ELF-1 (cell line): ENCODE measurements at regions not wholly inside any gene's neighbourhood (a gene's known extent, or its start where the extent isn't known, plus 50 kb on each side); places are given as distances from the start of the nearest gene placed in this dataset.

Experiments
- DNase-seq: peaks from one replicate; pipeline ENCODE4 v3.0.0-alpha.2; 2016; ENCODE audit warnings: low read depth, low spot score

GRCh38 chr18:40832362-40832761 is 1122.7 kb upstream of the PIK3C3 start:
- no peak for DNase-seq

- no peak for DNase-seq
These were observed 1130.7 kb upstream of the PIK3C3 start for GRCh38 chr18:40824291-40824690.

GRCh38 chr18:40821596-40822243 is 1133.3 kb upstream of the PIK3C3 start:
- DNase-seq: peak; percentile 2

- DNase-seq: no peak
These were observed 1142.0 kb upstream of the PIK3C3 start for GRCh38 chr18:40812981-40813515.

- no peak for DNase-seq
These were observed 1144.7 kb upstream of the PIK3C3 start for GRCh38 chr18:40810372-40810771.

- DNase-seq: no peak
These were observed 1165.7 kb upstream of the PIK3C3 start for GRCh38 chr18:40789286-40789685.

- DNase-seq: no peak
These were observed 1172.4 kb upstream of the PIK3C3 start for GRCh38 chr18:40782453-40783130.

GRCh38 chr18:40769786-40770185 is 1185.2 kb upstream of the PIK3C3 start:
- no peak for DNase-seq

GRCh38 chr18:40760251-40760650 is 1194.8 kb upstream of the PIK3C3 start:
- no peak for DNase-seq

GRCh38 chr18:40754477-40754876 is 1200.6 kb upstream of the PIK3C3 start:
- DNase-seq: no peak

- no peak for DNase-seq
These were observed 1202.7 kb upstream of the PIK3C3 start for GRCh38 chr18:40752316-40752715.

GRCh38 chr18:40751186-40751585 is 1203.8 kb upstream of the PIK3C3 start:
- DNase-seq: no peak

- no peak for DNase-seq
These were observed 1216.0 kb upstream of the PIK3C3 start for GRCh38 chr18:40739029-40739428.

- DNase-seq: no peak
These were observed 1216.6 kb upstream of the PIK3C3 start for GRCh38 chr18:40738321-40738880.

GRCh38 chr18:40708726-40709125 is 1246.3 kb upstream of the PIK3C3 start:
- DNase-seq: no peak

GRCh38 chr18:40707797-40708196 is 1247.2 kb upstream of the PIK3C3 start:
- no peak for DNase-seq

GRCh38 chr18:40698129-40698528 is 1256.9 kb upstream of the PIK3C3 start:
- DNase-seq: no peak

GRCh38 chr18:40695526-40695925 is 1259.5 kb upstream of the PIK3C3 start:
- DNase-seq: no peak

- DNase-seq: no peak
These were observed 1262.2 kb upstream of the PIK3C3 start for GRCh38 chr18:40692871-40693270.

GRCh38 chr18:40690062-40690461 is 1265.0 kb upstream of the PIK3C3 start:
- DNase-seq: no peak

- DNase-seq: peak; percentile 7
These were observed 1267.6 kb upstream of the PIK3C3 start for GRCh38 chr18:40687399-40687798.

- DNase-seq: no peak
These were observed 1268.2 kb upstream of the PIK3C3 start for GRCh38 chr18:40686836-40687235.

- no peak for DNase-seq
These were observed 1269.8 kb upstream of the PIK3C3 start for GRCh38 chr18:40685219-40685618.
